NB4 (cell line): ENCODE measurements at regions not wholly inside any gene's neighbourhood (a gene's known extent, or its start where the extent isn't known, plus 50 kb on each side); places are given as distances from the start of the nearest gene placed in this dataset.

Source experiments
- POLR2A ChIP-seq: IDR thresholded peaks from 2 replicates; pipeline ENCODE4 v1.6.1; 2011; ENCODE audit warnings: mild to moderate bottlenecking; ENCODE audit not compliant: insufficient read length; ENCODE audit errors: extremely low read depth
- TF ChIP-seq, protein P1 (sequence below): IDR thresholded peaks from one replicate; pipeline ENCODE4 v1.5.1; 2012; ENCODE audit warnings: low read depth, low read length

GRCh38 chr10:107440741-107441140, 276.2 kb upstream of the SORCS1 start:
- TF ChIP-seq POLR2A = no peak
- TF ChIP-seq, protein P1, sequence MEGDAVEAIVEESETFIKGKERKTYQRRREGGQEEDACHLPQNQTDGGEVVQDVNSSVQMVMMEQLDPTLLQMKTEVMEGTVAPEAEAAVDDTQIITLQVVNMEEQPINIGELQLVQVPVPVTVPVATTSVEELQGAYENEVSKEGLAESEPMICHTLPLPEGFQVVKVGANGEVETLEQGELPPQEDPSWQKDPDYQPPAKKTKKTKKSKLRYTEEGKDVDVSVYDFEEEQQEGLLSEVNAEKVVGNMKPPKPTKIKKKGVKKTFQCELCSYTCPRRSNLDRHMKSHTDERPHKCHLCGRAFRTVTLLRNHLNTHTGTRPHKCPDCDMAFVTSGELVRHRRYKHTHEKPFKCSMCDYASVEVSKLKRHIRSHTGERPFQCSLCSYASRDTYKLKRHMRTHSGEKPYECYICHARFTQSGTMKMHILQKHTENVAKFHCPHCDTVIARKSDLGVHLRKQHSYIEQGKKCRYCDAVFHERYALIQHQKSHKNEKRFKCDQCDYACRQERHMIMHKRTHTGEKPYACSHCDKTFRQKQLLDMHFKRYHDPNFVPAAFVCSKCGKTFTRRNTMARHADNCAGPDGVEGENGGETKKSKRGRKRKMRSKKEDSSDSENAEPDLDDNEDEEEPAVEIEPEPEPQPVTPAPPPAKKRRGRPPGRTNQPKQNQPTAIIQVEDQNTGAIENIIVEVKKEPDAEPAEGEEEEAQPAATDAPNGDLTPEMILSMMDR = no peak
